PC-9 (cell line): ENCODE measurements at regions not wholly inside any gene's neighbourhood (a gene's known extent, or its start where the extent isn't known, plus 50 kb on each side); places are given as distances from the start of the nearest gene placed in this dataset.

Experiments used
- BruUV-seq: library from RNA; stranded (reverse); fragments of 400-500 nt; replicated peaks from 2 replicates; lab custom pipeline; 2021; lab: Mats Ljungman, UMichigan
- CTCF ChIA-PET: fragments of 300-600 bp; sonication (Branson Sonifier 250); formaldehyde crosslinking; loops from one replicate; lab custom pipeline; 2022; ENCODE audit warnings: antibody characterized with exemption; lab: Charles Lee
- POLR2A ChIA-PET: fragments of 300-600 bp; sonication (Branson Sonifier 250); formaldehyde crosslinking; loops from one replicate; lab custom pipeline; 2022; ENCODE audit warnings: antibody characterized with exemption; ENCODE audit not compliant: unreplicated experiment; lab: Charles Lee
- DNase-seq, 2 experiments: peaks; one replicate each; pipeline versions ENCODE4 v3.0.0 to v3.0.0-alpha.2; 2015 to 2022; ENCODE audit warnings: mixed read lengths in 1 of 2
- H2AFZ ChIP-seq: fragments of 200-600 bp; sonication (generic); 2 replicates; pipeline ENCODE4 v1.8.1; 2017; ENCODE audit warnings: antibody characterized with exemption
- H3F3A ChIP-seq: fragments of 200-600 bp; sonication (generic); 2 replicates; pipeline ENCODE4 v1.8.1; 2017; ENCODE audit warnings: antibody characterized with exemption, mild to moderate bottlenecking, low read depth; ENCODE audit not compliant: insufficient read depth
- H3K27ac ChIP-seq: fragments of 200-600 bp; sonication (generic); 2 replicates; pipeline ENCODE4 v1.6.1; 2016; ENCODE audit warnings: mixed run types
- H3K27me3 ChIP-seq: fragments of 200-600 bp; sonication (generic); 2 replicates; pipeline ENCODE4 v1.6.1; 2016; ENCODE audit warnings: low read depth, mixed run types; ENCODE audit not compliant: insufficient read depth
- H3K36me3 ChIP-seq: fragments of 200-600 bp; sonication (generic); 2 replicates; pipeline ENCODE4 v1.6.1; 2016; ENCODE audit warnings: low read depth, mixed run types
- H3K4me1 ChIP-seq: fragments of 200-600 bp; sonication (generic); replicated peaks from 2 replicates; pipeline ENCODE4 v1.6.1; 2016; ENCODE audit warnings: mixed run types; ENCODE audit not compliant: insufficient read depth
- H3K4me2 ChIP-seq: fragments of 200-600 bp; sonication (generic); 2 replicates; pipeline ENCODE4 v1.6.1; 2017; ENCODE audit warnings: mixed run types
- H3K4me3 ChIP-seq: fragments of 200-600 bp; sonication (generic); 2 replicates; pipeline ENCODE4 v1.6.1; 2016; ENCODE audit warnings: mixed run types
- H3K79me2 ChIP-seq: fragments of 200-600 bp; sonication (generic); 2 replicates; pipeline ENCODE4 v1.6.1; 2017; ENCODE audit warnings: low read depth, mixed run types
- H3K9me2 ChIP-seq: fragments of 200-600 bp; sonication (generic); 2 replicates; pipeline ENCODE4 v1.8.1; 2017; ENCODE audit warnings: mild to moderate bottlenecking; ENCODE audit not compliant: insufficient read depth
- H3K9me3 ChIP-seq: fragments of 200-600 bp; sonication (generic); 2 replicates; pipeline ENCODE4 v1.8.1; 2016; ENCODE audit warnings: low read depth; ENCODE audit not compliant: insufficient read depth
- H4K20me1 ChIP-seq: fragments of 200-600 bp; sonication (generic); 2 replicates; pipeline ENCODE4 v1.8.1; 2017; ENCODE audit not compliant: insufficient read depth
- CTCF ChIP-seq: fragments of 200-600 bp; sonication (generic); conservative IDR thresholded peaks from 2 replicates; pipeline ENCODE4 v1.6.1; 2017; ENCODE audit warnings: mixed run types, antibody characterized with exemption, mild to moderate bottlenecking, moderate library complexity
- EZH2 ChIP-seq: fragments of 200-600 bp; sonication (generic); IDR thresholded peaks from 2 replicates; pipeline ENCODE4 v1.8.0; 2017; ENCODE audit warnings: antibody characterized with exemption, low read depth
- intact Hi-C: fragments of 100-400 bp; cut with micrococcal nuclease; formaldehyde crosslinking; loops from one replicate; pipeline ENCODE4 v1.10.0; 2022; ENCODE audit not compliant: unreplicated experiment

- H3K27me3 ChIP-seq: peaks cover 19% of the 10 kb centered on the region
- H3K79me2 ChIP-seq: no peaks in the 10 kb centered on the region
- H3F3A ChIP-seq: no peaks in the 10 kb centered on the region
- no peaks in the 10 kb centered on the region for H3K9me3 ChIP-seq
- no peak overlapping the region for H3K4me2 ChIP-seq
- TF ChIP-seq EZH2 (no peak), CTCF (no peak)
- DNase-seq: no peak
- H2AFZ ChIP-seq: no peak overlapping the region
- ChIA-PET CTCF (no interaction called here), POLR2A (no interaction called here)
- BruUV-seq: no TSS peak
- no peak overlapping the region for H3K4me3 ChIP-seq
- H3K27ac ChIP-seq: no peak overlapping the region
- no peaks in the 10 kb centered on the region for H3K4me1 ChIP-seq
- no peaks in the 10 kb centered on the region for H3K9me2 ChIP-seq
- H4K20me1 ChIP-seq: no peaks in the 10 kb centered on the region
- intact Hi-C loops: no loop called here
- H3K36me3 ChIP-seq: no peaks in the 10 kb centered on the region
These were observed 64.7 kb upstream of the KCNE2 start for GRCh38 chr21:34299168-34299539.

- ChIA-PET CTCF (interaction anchor here (0.6 kb wide), 1 partner anchor 444 kb away, joined by 7 read pairs; no protein-coding TSS in a partner anchor), POLR2A (no interaction called here)
- Histone ChIP-seq H3K9me3 (no peaks in the 10 kb centered on the region), H3F3A (no peaks in the 10 kb centered on the region), H3K27me3 (peaks cover 14% of the 10 kb centered on the region), H3K4me1 (no peaks in the 10 kb centered on the region), H3K27ac (no peak overlapping the region), H3K4me2 (no peak overlapping the region), H3K79me2 (no peaks in the 10 kb centered on the region), H3K4me3 (no peak overlapping the region), H2AFZ (no peak overlapping the region), H3K9me2 (no peaks in the 10 kb centered on the region), H3K36me3 (no peaks in the 10 kb centered on the region), H4K20me1 (no peaks in the 10 kb centered on the region)
- BruUV-seq: no TSS peak
- intact Hi-C loops: no loop called here
- no peak for DNase-seq
- TF ChIP-seq EZH2: no peak
- no peak for TF ChIP-seq CTCF
These were observed 61.3 kb upstream of the KCNE2 start for GRCh38 chr21:34302521-34302920.

GRCh38 chr21:34305605-34306604 lies 57.9 kb upstream of the KCNE2 start:
- intact Hi-C loops: no loop called here
- H4K20me1 ChIP-seq: no peaks in the 10 kb centered on the region
- H3K4me1 ChIP-seq: no peaks in the 10 kb centered on the region
- H3K4me2 ChIP-seq: no peak overlapping the region
- H3K27ac ChIP-seq: no peak overlapping the region
- no peak for DNase-seq
- no peaks in the 10 kb centered on the region for H3K9me2 ChIP-seq
- no peak for TF ChIP-seq EZH2
- TF ChIP-seq CTCF: no peak
- no TSS peak for BruUV-seq
- no peak overlapping the region for H2AFZ ChIP-seq
- ChIA-PET CTCF (no interaction called here), POLR2A (no interaction called here)
- no peaks in the 10 kb centered on the region for H3K36me3 ChIP-seq
- H3K9me3 ChIP-seq: no peaks in the 10 kb centered on the region
- no peaks in the 10 kb centered on the region for H3K79me2 ChIP-seq
- peaks cover 5% of the 10 kb centered on the region for H3K27me3 ChIP-seq
- H3K4me3 ChIP-seq: no peak overlapping the region
- H3F3A ChIP-seq: no peaks in the 10 kb centered on the region
